ENCODE measurements at regions not wholly inside any gene's neighbourhood (a gene's known extent, or its start where the extent isn't known, plus 50 kb on each side); places are given as distances from the start of the nearest gene placed in this dataset.

GRCh38 chr9:737400-738120, 103.9 kb upstream of the DMRT1 start:
- no peaks in the 10 kb centered on the region for H3K9me3 ChIP-seq (ENCODE audit: control insufficient read depth in 4 of 4, low read length in 3 of 4)
- WGBS = 92% methylated on average over 7 of the region's 7 CpGs
- TF ChIP-seq EGR1 (IDR thresholded peaks at IDR 0.05; ENCODE audit: low read depth in 2 of 2) (no peak), RAD21 (IDR thresholded peaks at IDR 0.05) (no peak), FOXA1 (IDR thresholded peaks at IDR 0.05) (no peak), YY1 (IDR thresholded peaks at IDR 0.05) (no peak), FOXA2 (IDR thresholded peaks at IDR 0.05) (no peak), ZBTB33 (IDR thresholded peaks at IDR 0.05) (no peak), MAX (IDR thresholded peaks at IDR 0.05) (no peak), HNF4G (IDR thresholded peaks at IDR 0.05) (no peak)
- TF ChIP-seq, protein P1, sequence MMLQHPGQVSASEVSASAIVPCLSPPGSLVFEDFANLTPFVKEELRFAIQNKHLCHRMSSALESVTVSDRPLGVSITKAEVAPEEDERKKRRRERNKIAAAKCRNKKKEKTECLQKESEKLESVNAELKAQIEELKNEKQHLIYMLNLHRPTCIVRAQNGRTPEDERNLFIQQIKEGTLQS (IDR thresholded peaks at IDR 0.05) = no peak
- no peak overlapping the region for H3K9ac ChIP-seq (ENCODE audit: low read depth in 1 of 2, low read length in 2 of 2)
- H3K36me3 ChIP-seq (ENCODE audit: control insufficient read depth in 4 of 4, insufficient read depth in 3 of 4, low read depth in 1 of 4, low read length in 3 of 4) = peaks cover 15 to 82% (median 75%) of the 10 kb centered on the region in 4 donors
- H3K4me1 ChIP-seq (ENCODE audit: control insufficient read depth in 4 of 4, insufficient read depth in 4 of 4, low read length in 3 of 4) = peaks cover 5 to 13% (median 9%) of the 10 kb centered on the region in 4 donors
- no peak for DNase-seq (ENCODE audit: low spot score)
- H3K4me3 ChIP-seq (ENCODE audit: low read depth in 1 of 3, low read length in 3 of 3) = no peak overlapping the region
- H3K27me3 ChIP-seq (ENCODE audit: control insufficient read depth in 4 of 4, insufficient read depth in 4 of 4, low read length in 3 of 4) = no peaks in the 10 kb centered on the region
- H3K27ac ChIP-seq (ENCODE audit: low read depth in 1 of 2, low read length in 2 of 2) = peak overlapping the region in 1 of 2 donors; percentile 56

GRCh38 chr9:738209-738915, 103.1 kb upstream of the DMRT1 start:
- no peaks in the 10 kb centered on the region for H3K27me3 ChIP-seq (ENCODE audit: control insufficient read depth in 4 of 4, insufficient read depth in 4 of 4, low read length in 3 of 4)
- 81% methylated on average over 14 of the region's 14 CpGs for WGBS
- no peaks in the 10 kb centered on the region for H3K9me3 ChIP-seq (ENCODE audit: control insufficient read depth in 4 of 4, low read length in 3 of 4)
- peak overlapping the region; percentile 39 to 56 for H3K27ac ChIP-seq (ENCODE audit: low read depth in 1 of 2, low read length in 2 of 2)
- H3K36me3 ChIP-seq (ENCODE audit: control insufficient read depth in 4 of 4, insufficient read depth in 3 of 4, low read depth in 1 of 4, low read length in 3 of 4) = peaks cover 15 to 77% (median 70%) of the 10 kb centered on the region in 4 donors
- TF ChIP-seq JUND (IDR thresholded peaks at IDR 0.05) (peak in 1 of 2 donors; percentile 23), REST (IDR thresholded peaks at IDR 0.05) (no peak), FOXA1 (IDR thresholded peaks at IDR 0.05) (no peak), RXRA (IDR thresholded peaks at IDR 0.05) (peak in 1 of 2 donors; percentile 21), SP1 (IDR thresholded peaks at IDR 0.05) (no peak), RAD21 (IDR thresholded peaks at IDR 0.05) (no peak), NR2F2 (IDR thresholded peaks at IDR 0.05) (no peak), MAX (IDR thresholded peaks at IDR 0.05) (no peak), YY1 (IDR thresholded peaks at IDR 0.05) (peak; percentile 44), TAF1 (conservative IDR thresholded peaks at IDR 0.05) (no peak), ZBTB33 (IDR thresholded peaks at IDR 0.05) (no peak), EGR1 (IDR thresholded peaks at IDR 0.05; ENCODE audit: low read depth in 2 of 2) (no peak), FOXA2 (IDR thresholded peaks at IDR 0.05) (no peak), GABPA (IDR thresholded peaks at IDR 0.05 in 1 of 2, conservative IDR thresholded peaks at IDR 0.05 in 1 of 2) (no peak), HNF4G (IDR thresholded peaks at IDR 0.05) (no peak), HNF4A (conservative IDR thresholded peaks at IDR 0.05) (no peak)
- TF ChIP-seq, protein P1 (IDR thresholded peaks at IDR 0.05) = no peak
- TF ChIP-seq, protein P2, sequence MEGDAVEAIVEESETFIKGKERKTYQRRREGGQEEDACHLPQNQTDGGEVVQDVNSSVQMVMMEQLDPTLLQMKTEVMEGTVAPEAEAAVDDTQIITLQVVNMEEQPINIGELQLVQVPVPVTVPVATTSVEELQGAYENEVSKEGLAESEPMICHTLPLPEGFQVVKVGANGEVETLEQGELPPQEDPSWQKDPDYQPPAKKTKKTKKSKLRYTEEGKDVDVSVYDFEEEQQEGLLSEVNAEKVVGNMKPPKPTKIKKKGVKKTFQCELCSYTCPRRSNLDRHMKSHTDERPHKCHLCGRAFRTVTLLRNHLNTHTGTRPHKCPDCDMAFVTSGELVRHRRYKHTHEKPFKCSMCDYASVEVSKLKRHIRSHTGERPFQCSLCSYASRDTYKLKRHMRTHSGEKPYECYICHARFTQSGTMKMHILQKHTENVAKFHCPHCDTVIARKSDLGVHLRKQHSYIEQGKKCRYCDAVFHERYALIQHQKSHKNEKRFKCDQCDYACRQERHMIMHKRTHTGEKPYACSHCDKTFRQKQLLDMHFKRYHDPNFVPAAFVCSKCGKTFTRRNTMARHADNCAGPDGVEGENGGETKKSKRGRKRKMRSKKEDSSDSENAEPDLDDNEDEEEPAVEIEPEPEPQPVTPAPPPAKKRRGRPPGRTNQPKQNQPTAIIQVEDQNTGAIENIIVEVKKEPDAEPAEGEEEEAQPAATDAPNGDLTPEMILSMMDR (IDR thresholded peaks at IDR 0.05; ENCODE audit: low read depth, low read length, missing input control) = no peak
- no peak for DNase-seq (ENCODE audit: low spot score)
- peaks cover 8 to 21% (median 15%) of the 10 kb centered on the region in 4 donors for H3K4me1 ChIP-seq (ENCODE audit: control insufficient read depth in 4 of 4, insufficient read depth in 4 of 4, low read length in 3 of 4)
- H3K9ac ChIP-seq (ENCODE audit: low read depth in 1 of 2, low read length in 2 of 2) = no peak overlapping the region
- no peak overlapping the region for H3K4me3 ChIP-seq (ENCODE audit: low read depth in 1 of 3, low read length in 3 of 3)
